Esophagus squamous epithelium (tissue), 5 donors: ENCODE measurements at regions not wholly inside any gene's neighbourhood (a gene's known extent, or its start where the extent isn't known, plus 50 kb on each side); places are given as distances from the start of the nearest gene placed in this dataset.

Experiments used
- DNase-seq: peaks from one replicate; lab custom pipeline; 2025; lab: John Stamatoyannopoulos, UW
- H3K27ac ChIP-seq, 4 donors: fragments of 200-600 bp; sonication (generic); one replicate each; pipeline ENCODE4 v1.5.1; 2016 to 2019; ENCODE audit warnings: mild to moderate bottlenecking in 1 of 4
- H3K27me3 ChIP-seq, 4 donors: fragments of 200-600 bp; sonication (generic); 1 replicate in 3 of 4; 2 replicates in 1 of 4; pipeline versions ENCODE4 v1.5.1 to v1.6.0; 2017 to 2021; ENCODE audit warnings: antibody characterized with exemption in 1 of 4
- H3K36me3 ChIP-seq, 3 donors: fragments of 200-600 bp; sonication (generic); one replicate each; pipeline ENCODE4 v1.5.1; 2016 to 2019
- H3K4me1 ChIP-seq, 3 donors: fragments of 200-600 bp; sonication (generic); one replicate each; pipeline ENCODE4 v1.5.1; 2017 to 2019
- H3K4me3 ChIP-seq, 4 donors: fragments of 200-600 bp; sonication (generic); 1 replicate in 3 of 4; 2 replicates in 1 of 4; pipeline ENCODE4 v1.5.1; 2016 to 2019; ENCODE audit warnings: mild to moderate bottlenecking in 2 of 4, moderate library complexity in 1 of 4
- H3K9me3 ChIP-seq, 3 donors: fragments of 200-600 bp; sonication (generic); one replicate each; pipeline ENCODE4 v1.5.1; 2016 to 2019
- CTCF ChIP-seq, 6 experiments: fragments of 450-650 bp in 4 of 6; fragments of 200-600 bp in 2 of 6; sonication (generic) in 2 of 6; IDR thresholded peaks; one replicate each; pipeline ENCODE4 v1.5.1; 2016 to 2019; ENCODE audit warnings: antibody characterized with exemption in 6 of 6, mild to moderate bottlenecking in 4 of 6, moderate library complexity in 4 of 6
- POLR2A ChIP-seq, 4 donors: fragments of 450-650 bp; IDR thresholded peaks; one replicate each; pipeline ENCODE4 v1.6.1; 2017; ENCODE audit warnings: antibody characterized with exemption in 4 of 4, mild to moderate bottlenecking in 4 of 4, moderate library complexity in 3 of 4
- WGBS, 2 donors: methylation state at CpG; one replicate each; pipeline ENCODE4 v1.1.5; 2018; 5-methylcytosine and 5-hydroxymethylcytosine counted together
- intact Hi-C: fragments of 100-400 bp; cut with DNase I; formaldehyde crosslinking; loops from one replicate; pipeline ENCODE4 v1.15.0; 2022
- donor health status: DM: yes; HTN: yes; CAD: no.

GRCh38 chr9:129457325-129457779, 163.5 kb downstream of the C9orf50 start:
- TF ChIP-seq POLR2A (IDR thresholded peaks at IDR 0.05) (no peak), CTCF (IDR thresholded peaks at IDR 0.05) (no peak)
- Histone ChIP-seq H3K27ac (no peak overlapping the region), H3K36me3 (no peaks in the 10 kb centered on the region), H3K9me3 (no peaks in the 10 kb centered on the region), H3K4me1 (peaks cover 33 to 58% (median 37%) of the 10 kb centered on the region in 3 donors), H3K27me3 (no peaks in the 10 kb centered on the region), H3K4me3 (no peak overlapping the region)
- WGBS, 2 donors, result 88 to 91% methylated on average over 6 of the region's 6 CpGs
- DNase-seq, result no peak
- intact Hi-C loops, result no loop called here

GRCh38 chr9:129456549-129457324, 164.2 kb downstream of the C9orf50 start:
- Histone ChIP-seq H3K27me3 (no peaks in the 10 kb centered on the region), H3K9me3 (no peaks in the 10 kb centered on the region), H3K27ac (no peak overlapping the region), H3K4me3 (no peak overlapping the region), H3K4me1 (peaks cover 33 to 56% (median 35%) of the 10 kb centered on the region in 3 donors), H3K36me3 (no peaks in the 10 kb centered on the region)
- TF ChIP-seq POLR2A (IDR thresholded peaks at IDR 0.05), result no peak
- TF ChIP-seq CTCF (IDR thresholded peaks at IDR 0.05), result no peak
- WGBS, 2 donors, result 81 to 86% methylated on average over 3 of the region's 3 CpGs
- intact Hi-C loops, result no loop called here
- DNase-seq, result no peak

GRCh38 chr9:129455151-129455995, 165.5 kb downstream of the C9orf50 start:
- H3K4me3 ChIP-seq, result no peak overlapping the region
- TF ChIP-seq POLR2A (IDR thresholded peaks at IDR 0.05) (no peak), CTCF (IDR thresholded peaks at IDR 0.05) (no peak)
- H3K9me3 ChIP-seq, result no peaks in the 10 kb centered on the region
- no peaks in the 10 kb centered on the region for H3K27me3 ChIP-seq
- no peak for DNase-seq
- intact Hi-C loops, result no loop called here
- no peak overlapping the region for H3K27ac ChIP-seq
- no peaks in the 10 kb centered on the region for H3K36me3 ChIP-seq
- WGBS, 2 donors, result 41 to 58% methylated on average over 9 to 15 of the region's 20 CpGs
- H3K4me1 ChIP-seq, result peaks cover 24 to 50% (median 24%) of the 10 kb centered on the region in 3 donors

GRCh38 chr9:129454467-129455067, 166.3 kb downstream of the C9orf50 start:
- H3K4me3 ChIP-seq, result no peak overlapping the region
- H3K27ac ChIP-seq, result no peak overlapping the region
- H3K9me3 ChIP-seq, result no peaks in the 10 kb centered on the region
- 86 to 94% methylated on average over 7 to 8 of the region's 8 CpGs for WGBS, 2 donors
- no peaks in the 10 kb centered on the region for H3K36me3 ChIP-seq
- peaks cover 16 to 43% (median 18%) of the 10 kb centered on the region in 3 donors for H3K4me1 ChIP-seq
- intact Hi-C loops, result no loop called here
- no peak for DNase-seq
- TF ChIP-seq CTCF (IDR thresholded peaks at IDR 0.05) (no peak), POLR2A (IDR thresholded peaks at IDR 0.05) (no peak)
- H3K27me3 ChIP-seq, result no peaks in the 10 kb centered on the region
